H1 (cell line): ENCODE measurements at regions not wholly inside any gene's neighbourhood (a gene's known extent, or its start where the extent isn't known, plus 50 kb on each side); places are given as distances from the start of the nearest gene placed in this dataset.

Experiments used
- CTCF ChIA-PET: fragments of 300-600 bp; sonication (Branson Sonifier 250); formaldehyde crosslinking; loops from one replicate; lab custom pipeline; 2021; ENCODE audit not compliant: partially characterized antibody; lab: Charles Lee
- POLR2A ChIA-PET: fragments of 300-600 bp; sonication (Branson Sonifier 250); formaldehyde crosslinking; loops from one replicate; lab custom pipeline; 2021; ENCODE audit warnings: inconsistent platforms; ENCODE audit not compliant: partially characterized antibody; lab: Charles Lee
- DNase-seq, 2 experiments: peaks; one replicate each; pipeline versions ENCODE4 v3.0.0 to v3.0.0-alpha.2; 2010 to 2022; ENCODE audit warnings: low spot score in 2 of 2, low read depth in 1 of 2, mixed read lengths in 1 of 2
- FAIRE-seq: peaks from 2 replicates; lab custom pipeline; 2011; peaks lifted over from hg19 to GRCh38; lab: Jason Lieb, UNC
- H2AFZ ChIP-seq: 2 replicates; pipeline ENCODE4 v1.8.1; 2012; ENCODE audit warnings: low read length, inconsistent platforms
- H2AK5ac ChIP-seq: 2 replicates; pipeline ENCODE4 v1.6.1; 2013; ENCODE audit warnings: low read depth, low read length
- H2BK120ac ChIP-seq: replicated peaks from 2 replicates; pipeline ENCODE3; 2013; ENCODE audit warnings: low read depth, low read length, inconsistent platforms
- H2BK12ac ChIP-seq: 2 replicates; pipeline ENCODE4 v1.6.1; 2013; ENCODE audit warnings: low read depth, low read length
- H2BK15ac ChIP-seq: 2 replicates; pipeline ENCODE4 v1.6.1; 2013; ENCODE audit warnings: low read length
- H2BK20ac ChIP-seq: 2 replicates; pipeline ENCODE4 v1.6.1; 2013; ENCODE audit warnings: low read length
- H2BK5ac ChIP-seq: 2 replicates; pipeline ENCODE4 v1.6.1; 2013; ENCODE audit warnings: low read depth, low read length
- H3K14ac ChIP-seq: 2 replicates; pipeline ENCODE4 v1.6.1; 2013; ENCODE audit warnings: inconsistent platforms; ENCODE audit not compliant: insufficient read length
- H3K18ac ChIP-seq: 2 replicates; pipeline ENCODE4 v1.6.1; 2013; ENCODE audit warnings: low read length; ENCODE audit errors: extremely low read depth
- H3K23ac ChIP-seq: 2 replicates; pipeline ENCODE4 v1.6.1; 2013; ENCODE audit warnings: inconsistent platforms; ENCODE audit not compliant: insufficient read length
- H3K23me2 ChIP-seq: 2 replicates; pipeline ENCODE4 v1.6.1; 2013; ENCODE audit warnings: low read depth, low read length
- H3K27ac ChIP-seq: 2 replicates; pipeline ENCODE4 v1.6.1; 2011; ENCODE audit warnings: low read depth, low read length, inconsistent platforms
- H3K27me3 ChIP-seq, 4 experiments: replicated peaks in 1 of 4; 1 replicate in 1 of 4; 2 replicates in 3 of 4; pipeline versions ENCODE4 v1.6.1 to v1.8.1; 2011 to 2013; ENCODE audit warnings: low read length in 3 of 4, mild to moderate bottlenecking in 3 of 4, inconsistent platforms in 2 of 4, mixed read lengths in 2 of 4, moderate library complexity in 1 of 4; ENCODE audit not compliant: control insufficient read depth in 3 of 4, insufficient read depth in 3 of 4; ENCODE audit errors: extremely low read depth in 1 of 4
- H3K36me3 ChIP-seq, 4 experiments: 2 replicates each; pipeline versions ENCODE4 v1.6.1 to v1.8.1; 2011 to 2013; ENCODE audit warnings: mild to moderate bottlenecking in 4 of 4, low read length in 3 of 4, moderate library complexity in 2 of 4, control low read depth in 1 of 4, inconsistent platforms in 1 of 4; ENCODE audit not compliant: insufficient read depth in 4 of 4, control insufficient read depth in 2 of 4
- H3K4ac ChIP-seq: replicated peaks from 2 replicates; pipeline ENCODE3; 2013; ENCODE audit warnings: low read length, low read depth, mixed read lengths, inconsistent platforms; ENCODE audit not compliant: insufficient read length
- H3K4me1 ChIP-seq, 4 experiments: replicated peaks in 1 of 4; 1 replicate in 1 of 4; 2 replicates in 3 of 4; pipeline versions ENCODE4 v1.6.1 to v1.8.1; 2011 to 2013; ENCODE audit warnings: low read length in 3 of 4, inconsistent platforms in 2 of 4, mixed read lengths in 1 of 4; ENCODE audit not compliant: insufficient read depth in 4 of 4, control insufficient read depth in 3 of 4
- H3K4me2 ChIP-seq, 2 experiments: 2 replicates each; pipeline versions ENCODE4 v1.6.1 to v1.8.1; 2011 to 2013; ENCODE audit warnings: low read depth in 2 of 2, low read length in 2 of 2, control low read depth in 1 of 2, inconsistent platforms in 1 of 2, mild to moderate bottlenecking in 1 of 2; ENCODE audit not compliant: insufficient read depth in 1 of 2
- H3K4me3 ChIP-seq, 4 experiments: fragments of 200-600, 300-600 bp in 1 of 4; sonication (generic), shearing (Covaris generic), sonication (Bioruptor Twin) in 1 of 4; 2 replicates each; pipeline versions ENCODE4 v1.5.1 to v1.8.1; 2011 to 2016; ENCODE audit warnings: low read length in 4 of 4, low read depth in 3 of 4, control low read depth in 2 of 4, inconsistent platforms in 2 of 4, mild to moderate bottlenecking in 2 of 4, mixed read lengths in 1 of 4, moderate library complexity in 1 of 4; ENCODE audit not compliant: insufficient read depth in 2 of 4; ENCODE audit errors: extremely low read depth in 1 of 4
- H3K56ac ChIP-seq: replicated peaks from 2 replicates; pipeline ENCODE3; 2013; ENCODE audit warnings: low read depth, mild to moderate bottlenecking, mixed read lengths, low read length, inconsistent platforms; ENCODE audit not compliant: insufficient read length
- H3K79me1 ChIP-seq: 2 replicates; pipeline ENCODE4 v1.6.1; 2013; ENCODE audit warnings: low read depth, low read length, control low read depth
- H3K79me2 ChIP-seq, 2 experiments: 2 replicates each; pipeline versions ENCODE4 v1.6.1 to v1.8.1; 2012 to 2013; ENCODE audit warnings: low read length in 2 of 2, mild to moderate bottlenecking in 2 of 2, inconsistent platforms in 1 of 2; ENCODE audit not compliant: insufficient read depth in 2 of 2, control insufficient read depth in 1 of 2
- H3K9ac ChIP-seq, 4 experiments: replicated peaks in 1 of 4; 1 replicate in 1 of 4; 2 replicates in 3 of 4; pipeline versions ENCODE4 v1.6.1 to v1.8.1; 2011 to 2013; ENCODE audit warnings: low read depth in 3 of 4, low read length in 3 of 4, control low read depth in 2 of 4, mild to moderate bottlenecking in 2 of 4, moderate library complexity in 2 of 4, inconsistent platforms in 1 of 4; ENCODE audit errors: extremely low read depth in 1 of 4
- H3K9me3 ChIP-seq, 2 experiments: 2 replicates each; pipeline versions ENCODE4 v1.6.1 to v1.8.1; 2012 to 2013; ENCODE audit warnings: mild to moderate bottlenecking in 2 of 2, moderate library complexity in 2 of 2, control low read depth in 1 of 2, inconsistent platforms in 1 of 2, low read depth in 1 of 2, low read length in 1 of 2, mixed read lengths in 1 of 2; ENCODE audit not compliant: insufficient read depth in 2 of 2
- H4K20me1 ChIP-seq, 2 experiments: replicated peaks in 1 of 2; 2 replicates each; pipeline versions ENCODE3 to v1.8.1; 2011 to 2013; ENCODE audit warnings: inconsistent platforms in 2 of 2, low read length in 2 of 2, mild to moderate bottlenecking in 1 of 2; ENCODE audit not compliant: insufficient read depth in 2 of 2, control insufficient read depth in 1 of 2
- H4K5ac ChIP-seq: 2 replicates; pipeline ENCODE4 v1.6.1; 2013; ENCODE audit warnings: low read length, low read depth, mixed read lengths, inconsistent platforms; ENCODE audit not compliant: insufficient read length
- H4K8ac ChIP-seq: 2 replicates; pipeline ENCODE4 v1.8.0; 2013; ENCODE audit warnings: mild to moderate bottlenecking, moderate library complexity, low read length, inconsistent platforms; ENCODE audit not compliant: insufficient read depth; ENCODE audit errors: extremely low read depth
- H4K91ac ChIP-seq: replicated peaks from 2 replicates; pipeline ENCODE3; 2013; ENCODE audit warnings: low read length, mixed read lengths, inconsistent platforms; ENCODE audit not compliant: insufficient read length
- CEBPB ChIP-seq: IDR thresholded peaks from 2 replicates; pipeline ENCODE4 v1.6.1; 2012; ENCODE audit warnings: low read depth, low read length
- GABPA ChIP-seq: IDR thresholded peaks from 2 replicates; pipeline ENCODE4 v1.6.1; 2011; ENCODE audit warnings: mild to moderate bottlenecking, low read length, moderate library complexity, borderline replicate concordance; ENCODE audit not compliant: insufficient read depth
- WGBS, 2 experiments: shearing (Covaris generic) in 1 of 2; methylation state at CpG; one replicate each; pipeline versions ENCODE4 v1.1.6 to v1.1.7; 2013 to 2015; ENCODE audit warnings: low lambda C conversion rate in 2 of 2, mixed read lengths in 2 of 2, inconsistent platforms in 1 of 2, low coverage in 1 of 2, missing lambda C conversion rate in 1 of 2; ENCODE audit not compliant: insufficient replicate concordance in 2 of 2, insufficient coverage in 1 of 2, insufficient read length in 1 of 2; ENCODE audit errors: extremely low coverage in 1 of 2, missing lambda C conversion rate in 1 of 2; 5-methylcytosine and 5-hydroxymethylcytosine counted together

DNA sequence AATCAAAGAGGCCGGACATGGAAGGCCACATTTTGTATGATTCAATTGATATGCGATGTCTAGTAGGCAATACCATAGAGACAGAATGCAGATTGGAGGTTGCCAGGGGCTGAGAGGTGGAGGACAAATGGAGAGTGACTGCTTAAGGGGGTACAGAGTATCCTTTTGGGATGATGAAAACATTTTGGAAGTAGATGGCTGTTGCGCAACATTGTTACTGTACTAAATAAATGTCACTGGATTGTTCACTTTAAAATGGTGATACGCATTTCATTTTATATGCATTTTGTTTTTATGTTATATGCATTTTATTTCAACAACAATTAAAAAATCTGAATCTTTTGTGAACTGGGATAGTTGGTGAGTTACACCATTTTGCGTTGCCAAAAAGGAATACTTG, 99.7 kb upstream of the AGBL1 start:
- DNase-seq (no peak), FAIRE-seq (no peak)
- Histone ChIP-seq H2AK5ac (no peak overlapping the region), H3K18ac (no peak overlapping the region), H3K23ac (no peak overlapping the region), H3K14ac (no peak overlapping the region), H3K36me3 (no peaks in the 10 kb centered on the region), H3K4me1 (no peaks in the 10 kb centered on the region), H3K9ac (no peak overlapping the region), H4K20me1 (no peaks in the 10 kb centered on the region), H3K27ac (no peak overlapping the region), H2BK12ac (no peak overlapping the region), H4K5ac (no peak overlapping the region), H3K56ac (no peak overlapping the region), H3K4ac (no peak overlapping the region), H4K91ac (no peak overlapping the region), H2AFZ (no peak overlapping the region), H2BK120ac (no peak overlapping the region), H3K9me3 (peaks cover 0 to 7% of the 10 kb centered on the region in 2 experiments; a peak in 2 of 4 replicates), H3K23me2 (no peaks in the 10 kb centered on the region), H3K79me2 (no peaks in the 10 kb centered on the region), H2BK15ac (no peak overlapping the region), H3K27me3 (no peaks in the 10 kb centered on the region), H2BK20ac (no peak overlapping the region), H3K4me2 (no peak overlapping the region), H3K4me3 (no peak overlapping the region), H4K8ac (no peak overlapping the region), H2BK5ac (no peak overlapping the region), H3K79me1 (no peaks in the 10 kb centered on the region)
- ChIA-PET POLR2A (no interaction called here), CTCF (interaction anchor here (1.3 kb wide), 1 partner anchor 131 kb away, joined by 3 read pairs; no protein-coding TSS in a partner anchor)
- TF ChIP-seq CEBPB, result peak; percentile 92
- no peak for TF ChIP-seq GABPA
- 89% methylated on average over 5 of the region's 5 CpGs; no CpG with 5 or more reads in 1 of the 2 experiments for WGBS, 2 experiments
